K562 (cell line): ENCODE measurements at regions not wholly inside any gene's neighbourhood (a gene's known extent, or its start where the extent isn't known, plus 50 kb on each side); places are given as distances from the start of the nearest gene placed in this dataset.

ENCODE experiments used
- CTCF ChIP-seq, 3 experiments: IDR thresholded peaks in 2 of 3; conservative IDR thresholded peaks in 1 of 3; 2 replicates each; pipeline ENCODE4 v1.5.1; 2011 to 2012; ENCODE audit warnings: low read length in 3 of 3, mild to moderate bottlenecking in 3 of 3, control low read depth in 2 of 3, improper control_type of control experiment in 1 of 3, inconsistent platforms in 1 of 3, low read depth in 1 of 3, mixed read lengths in 1 of 3, moderate library complexity in 1 of 3; ENCODE audit not compliant: insufficient read depth in 2 of 3
- GABPA ChIP-seq: fragments of 200-800 bp; sonication (Bioruptor generic); conservative IDR thresholded peaks from 2 replicates; pipeline ENCODE4 v1.6.1; 2016; ENCODE audit warnings: low read depth, missing genetic modification characterization, missing compliant biosample characterization
- HDAC2 ChIP-seq: fragments of 450-650 bp; IDR thresholded peaks from 2 replicates; pipeline ENCODE4 v1.6.1; 2016; ENCODE audit warnings: mild to moderate bottlenecking
- HDAC6 ChIP-seq: IDR thresholded peaks from 2 replicates; pipeline ENCODE4 v1.6.1; 2012; ENCODE audit warnings: low read depth, mild to moderate bottlenecking, control low read depth, inconsistent platforms, low read length, moderate library complexity
- MYC ChIP-seq, 2 experiments: fragments of 250-450 bp in 1 of 2; sonication (Bioruptor Pico) in 1 of 2; IDR thresholded peaks; 2 replicates each; pipeline versions ENCODE4 v1.5.1 to v1.6.1; 2012 to 2021; ENCODE audit warnings: low read depth in 2 of 2, borderline replicate concordance in 1 of 2, improper control_type of control experiment in 1 of 2, low read length in 1 of 2, mild to moderate bottlenecking in 1 of 2, moderate library complexity in 1 of 2
- TAF1 ChIP-seq: IDR thresholded peaks from 2 replicates; pipeline ENCODE4 v1.6.1; 2011; ENCODE audit warnings: mild to moderate bottlenecking, low read length, moderate library complexity; ENCODE audit not compliant: insufficient read depth, control insufficient read depth, severe bottlenecking; ENCODE audit errors: extremely low read depth
- ZBTB17 ChIP-seq: fragments of 450-650 bp; formaldehyde crosslinking; IDR thresholded peaks from 2 replicates; pipeline ENCODE4 v1.4.0; 2020; ENCODE audit warnings: mild to moderate bottlenecking
- ZBTB33 ChIP-seq: sonication (generic); formaldehyde crosslinking; IDR thresholded peaks from 2 replicates; pipeline ENCODE4 v1.8.1; 2023; ENCODE audit warnings: mild to moderate bottlenecking, missing genetic modification reagents
- ZNF274 ChIP-seq: IDR thresholded peaks from 2 replicates; pipeline ENCODE4 v1.6.1; 2011; ENCODE audit warnings: low read depth, mild to moderate bottlenecking, low read length, moderate library complexity, borderline replicate concordance
- ZZZ3 ChIP-seq: fragments of 450-650 bp; IDR thresholded peaks from 2 replicates; pipeline ENCODE4 v1.6.1; 2016; ENCODE audit warnings: antibody characterized with exemption, mild to moderate bottlenecking, moderate library complexity
- TF ChIP-seq, protein P1 (sequence below): fragments of 450-650 bp; IDR thresholded peaks from 2 replicates; pipeline ENCODE4 v1.6.1; 2017; ENCODE audit warnings: antibody characterized with exemption

- TF ChIP-seq, protein P1, sequence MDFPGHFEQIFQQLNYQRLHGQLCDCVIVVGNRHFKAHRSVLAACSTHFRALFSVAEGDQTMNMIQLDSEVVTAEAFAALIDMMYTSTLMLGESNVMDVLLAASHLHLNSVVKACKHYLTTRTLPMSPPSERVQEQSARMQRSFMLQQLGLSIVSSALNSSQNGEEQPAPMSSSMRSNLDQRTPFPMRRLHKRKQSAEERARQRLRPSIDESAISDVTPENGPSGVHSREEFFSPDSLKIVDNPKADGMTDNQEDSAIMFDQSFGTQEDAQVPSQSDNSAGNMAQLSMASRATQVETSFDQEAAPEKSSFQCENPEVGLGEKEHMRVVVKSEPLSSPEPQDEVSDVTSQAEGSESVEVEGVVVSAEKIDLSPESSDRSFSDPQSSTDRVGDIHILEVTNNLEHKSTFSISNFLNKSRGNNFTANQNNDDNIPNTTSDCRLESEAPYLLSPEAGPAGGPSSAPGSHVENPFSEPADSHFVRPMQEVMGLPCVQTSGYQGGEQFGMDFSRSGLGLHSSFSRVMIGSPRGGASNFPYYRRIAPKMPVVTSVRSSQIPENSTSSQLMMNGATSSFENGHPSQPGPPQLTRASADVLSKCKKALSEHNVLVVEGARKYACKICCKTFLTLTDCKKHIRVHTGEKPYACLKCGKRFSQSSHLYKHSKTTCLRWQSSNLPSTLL = no peak
- TF ChIP-seq ZBTB33 (CRISPR knock-in tag) = no peak
- TF ChIP-seq TAF1 = no peak
- no peak for TF ChIP-seq HDAC2
- TF ChIP-seq ZZZ3 = no peak
- no peak for TF ChIP-seq ZNF274
- no peak for TF ChIP-seq MYC (IDR thresholded peaks at IDR 0.05; ENCODE audit: low read depth, low read length)
- no peak for TF ChIP-seq MYC (CRISPR knock-in tag; IDR thresholded peaks at IDR 0.05; ENCODE audit: borderline replicate concordance, low read depth)
- TF ChIP-seq HDAC6 = no peak
- no peak for TF ChIP-seq ZBTB17
- TF ChIP-seq GABPA = no peak
- peak; percentile 99 to 100 (median 99) for TF ChIP-seq CTCF (IDR thresholded peaks at IDR 0.05 in 2 of 3, conservative IDR thresholded peaks at IDR 0.05 in 1 of 3; ENCODE audit: insufficient read depth in 2 of 3, low read depth in 1 of 3, low read length in 3 of 3)
Measured at GRCh38 chr11:36746886-36747710, 149.1 kb upstream of the RAG2 start.
